ENCODE measurements at regions not wholly inside any gene's neighbourhood (a gene's known extent, or its start where the extent isn't known, plus 50 kb on each side); places are given as distances from the start of the nearest gene placed in this dataset.

DNA sequence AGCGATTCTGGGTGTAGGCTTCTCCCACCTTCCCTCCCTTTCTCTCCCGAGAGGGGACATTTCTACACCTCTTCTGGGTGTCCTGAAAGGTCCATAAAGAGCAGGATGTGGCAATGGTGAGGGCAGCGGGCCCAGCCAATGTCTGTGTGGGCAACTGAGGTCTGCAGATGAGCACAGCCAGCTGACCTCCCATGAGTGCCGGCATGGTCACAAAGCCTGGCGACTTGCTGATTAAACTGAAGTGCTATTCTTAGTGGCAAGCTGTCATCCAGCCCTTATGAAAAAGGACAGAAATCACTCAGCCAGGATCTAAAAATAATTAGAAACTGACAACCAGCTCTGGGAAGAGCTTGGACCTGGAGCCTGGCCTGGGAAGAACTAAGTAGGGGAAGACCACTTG, 124.3 kb upstream of the RGMA start:
- TF ChIP-seq, protein P1, sequence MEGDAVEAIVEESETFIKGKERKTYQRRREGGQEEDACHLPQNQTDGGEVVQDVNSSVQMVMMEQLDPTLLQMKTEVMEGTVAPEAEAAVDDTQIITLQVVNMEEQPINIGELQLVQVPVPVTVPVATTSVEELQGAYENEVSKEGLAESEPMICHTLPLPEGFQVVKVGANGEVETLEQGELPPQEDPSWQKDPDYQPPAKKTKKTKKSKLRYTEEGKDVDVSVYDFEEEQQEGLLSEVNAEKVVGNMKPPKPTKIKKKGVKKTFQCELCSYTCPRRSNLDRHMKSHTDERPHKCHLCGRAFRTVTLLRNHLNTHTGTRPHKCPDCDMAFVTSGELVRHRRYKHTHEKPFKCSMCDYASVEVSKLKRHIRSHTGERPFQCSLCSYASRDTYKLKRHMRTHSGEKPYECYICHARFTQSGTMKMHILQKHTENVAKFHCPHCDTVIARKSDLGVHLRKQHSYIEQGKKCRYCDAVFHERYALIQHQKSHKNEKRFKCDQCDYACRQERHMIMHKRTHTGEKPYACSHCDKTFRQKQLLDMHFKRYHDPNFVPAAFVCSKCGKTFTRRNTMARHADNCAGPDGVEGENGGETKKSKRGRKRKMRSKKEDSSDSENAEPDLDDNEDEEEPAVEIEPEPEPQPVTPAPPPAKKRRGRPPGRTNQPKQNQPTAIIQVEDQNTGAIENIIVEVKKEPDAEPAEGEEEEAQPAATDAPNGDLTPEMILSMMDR (IDR thresholded peaks at IDR 0.05; ENCODE audit: poor library complexity) = no peak
- TF ChIP-seq EZH2 (IDR thresholded peaks at IDR 0.05; ENCODE audit: borderline replicate concordance) (no peak), EZH2phosphoT487 (IDR thresholded peaks at IDR 0.05; ENCODE audit: low read depth, severe bottlenecking, unreplicated experiment) (no peak)

All from hepatocyte (in vitro differentiated cells).